ENCODE measurements at regions not wholly inside any gene's neighbourhood (a gene's known extent, or its start where the extent isn't known, plus 50 kb on each side); places are given as distances from the start of the nearest gene placed in this dataset.

DNA sequence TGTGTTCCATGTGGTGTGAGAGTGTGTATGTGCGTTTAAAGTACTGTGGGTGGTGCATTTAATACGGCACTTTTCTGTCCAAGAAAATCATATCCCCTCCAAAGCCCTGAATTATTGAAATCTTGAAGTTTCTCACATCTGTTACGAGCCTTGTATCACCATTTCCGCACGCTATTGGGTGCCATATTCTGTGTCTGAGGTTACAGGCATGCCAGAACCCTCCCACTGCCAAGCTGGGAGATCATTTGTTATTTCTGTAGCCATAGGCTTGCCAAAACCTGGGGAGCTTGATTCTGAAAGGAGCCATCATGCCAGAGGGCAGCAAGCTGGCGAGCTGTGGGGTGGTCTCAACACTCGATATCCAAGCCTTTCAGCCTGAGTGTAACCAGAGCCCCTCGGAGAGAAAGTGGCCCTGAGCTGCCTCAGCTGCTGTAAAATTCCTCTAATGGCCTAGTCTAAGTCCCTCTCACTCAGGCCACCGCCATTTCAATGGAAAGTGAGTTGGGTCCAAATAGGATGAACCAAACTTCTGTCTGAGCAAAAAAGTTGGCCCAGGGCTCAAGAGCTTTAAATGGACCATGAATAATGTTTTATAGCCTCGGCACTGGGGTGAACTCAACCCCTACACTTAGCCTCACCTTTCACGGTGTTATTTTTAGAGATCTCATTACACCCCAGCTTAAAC is 298.4 kb upstream of the DUSP10 start:
- DNase-seq = no peak
- TF ChIP-seq POLR2A (IDR thresholded peaks at IDR 0.05; ENCODE audit: low read length) = no peak
- no peak for TF ChIP-seq GATA1 (IDR thresholded peaks at IDR 0.05; ENCODE audit: low read depth, low read length)

DNA sequence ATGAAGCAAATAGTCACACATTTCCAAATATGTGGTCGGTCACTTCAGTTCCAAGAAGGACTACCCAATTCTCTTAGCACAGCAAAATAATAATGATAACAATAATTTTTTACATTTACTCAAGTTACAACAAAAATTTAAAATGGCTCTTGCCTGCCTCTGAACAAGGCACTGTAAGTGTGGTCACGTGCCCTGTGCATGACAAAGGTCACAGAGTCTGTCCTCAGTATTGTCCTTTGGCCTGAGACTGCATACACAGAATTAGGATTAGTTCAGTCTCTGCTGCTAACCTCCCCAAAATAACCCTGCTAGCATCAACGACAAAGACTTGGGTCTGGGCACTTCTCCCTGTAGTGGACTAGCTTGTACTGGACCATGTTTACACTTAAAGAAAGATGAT is 297.1 kb upstream of the DUSP10 start:
- no peak for DNase-seq
- no peak for TF ChIP-seq POLR2A (IDR thresholded peaks at IDR 0.05; ENCODE audit: low read length)
- no peak for TF ChIP-seq GATA1 (IDR thresholded peaks at IDR 0.05; ENCODE audit: low read depth, low read length)

DNA sequence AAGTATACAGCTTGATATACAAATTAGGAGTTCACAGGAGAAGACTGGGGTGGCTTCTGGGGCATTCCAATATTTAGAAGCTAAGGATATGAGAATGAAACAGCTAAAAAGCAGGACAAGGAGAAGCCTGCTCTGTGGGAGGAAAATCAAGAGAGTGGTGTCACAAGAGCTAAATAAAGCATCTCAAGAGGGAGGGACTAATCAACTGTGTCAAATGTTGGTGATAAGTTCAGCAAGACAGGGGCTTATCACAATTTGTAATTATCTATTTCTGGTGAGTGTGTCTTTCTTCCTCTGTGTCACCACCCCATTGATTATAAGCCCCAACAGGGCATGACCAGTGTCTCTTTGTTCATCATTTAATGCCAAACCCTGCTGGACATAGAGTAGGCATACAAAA is 295.8 kb upstream of the DUSP10 start:
- TF ChIP-seq GATA1 (IDR thresholded peaks at IDR 0.05; ENCODE audit: low read depth, low read length) (no peak), POLR2A (IDR thresholded peaks at IDR 0.05; ENCODE audit: low read length) (no peak)
- peak; percentile 11 to 54 for DNase-seq

DNA sequence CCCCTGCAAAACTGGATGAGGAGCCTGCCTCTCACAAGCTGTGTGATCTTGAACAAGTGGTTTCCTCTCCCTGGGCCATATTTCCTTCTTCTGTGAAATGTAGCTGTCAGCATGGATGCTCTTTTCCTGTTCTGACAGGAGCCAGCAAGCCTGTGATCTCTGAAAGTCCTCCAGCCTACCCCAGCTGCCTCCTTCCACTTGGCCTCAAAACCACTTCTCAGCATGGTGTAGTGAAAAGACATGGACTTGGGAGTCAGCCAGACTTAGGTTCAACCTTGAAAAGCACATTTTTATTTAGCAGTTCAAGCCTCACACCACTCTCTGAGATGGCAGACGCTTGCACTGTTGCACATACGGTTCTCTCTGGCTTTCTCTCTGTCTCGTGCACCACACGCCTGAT is 292.9 kb upstream of the DUSP10 start:
- no peak for DNase-seq
- TF ChIP-seq GATA1 (IDR thresholded peaks at IDR 0.05; ENCODE audit: low read depth, low read length) (no peak), POLR2A (IDR thresholded peaks at IDR 0.05; ENCODE audit: low read length) (no peak)

DNA sequence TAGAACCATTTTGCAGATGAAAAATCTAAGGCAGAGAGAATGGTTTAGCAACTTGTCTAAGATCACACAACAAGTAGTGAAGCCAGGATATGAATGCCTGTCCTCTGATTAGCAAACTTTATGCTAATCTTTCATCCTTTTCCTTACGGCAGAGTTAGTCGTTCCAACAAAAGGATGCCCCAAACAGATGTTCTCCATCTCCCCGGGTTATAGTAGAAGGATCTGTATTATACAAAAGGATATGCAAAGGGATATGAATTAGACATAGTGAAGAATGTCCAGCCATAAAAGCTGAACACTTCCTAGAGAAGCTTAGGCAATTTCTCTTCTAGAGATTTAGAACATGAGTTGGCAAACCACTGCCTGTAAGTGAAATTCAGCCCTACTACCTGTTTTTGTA is 291.6 kb upstream of the DUSP10 start:
- TF ChIP-seq GATA1 (IDR thresholded peaks at IDR 0.05; ENCODE audit: low read depth, low read length) = no peak
- no peak for TF ChIP-seq POLR2A (IDR thresholded peaks at IDR 0.05; ENCODE audit: low read length)
- no peak for DNase-seq

DNA sequence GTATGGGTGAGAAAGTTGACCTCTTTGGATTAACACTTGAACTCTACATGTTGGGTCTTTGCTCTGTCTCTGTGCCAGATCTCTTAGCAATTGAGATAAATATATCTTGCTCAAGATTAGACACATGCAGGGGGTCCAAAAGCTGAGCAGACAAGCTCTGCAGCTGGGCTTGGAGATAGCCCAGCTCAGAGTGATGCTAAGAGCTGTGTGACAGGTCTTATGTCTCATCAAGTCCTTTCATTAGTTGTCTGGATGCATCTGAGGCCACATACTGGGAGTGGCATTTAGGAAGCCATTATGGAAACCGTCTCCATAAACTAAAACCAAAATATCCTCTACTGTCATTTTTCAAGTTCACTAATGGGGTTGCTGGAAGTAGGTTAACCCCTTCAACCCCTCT is 289.4 kb upstream of the DUSP10 start:
- TF ChIP-seq GATA1 (IDR thresholded peaks at IDR 0.05; ENCODE audit: low read depth, low read length) (no peak), POLR2A (IDR thresholded peaks at IDR 0.05; ENCODE audit: low read length) (no peak)

DNA sequence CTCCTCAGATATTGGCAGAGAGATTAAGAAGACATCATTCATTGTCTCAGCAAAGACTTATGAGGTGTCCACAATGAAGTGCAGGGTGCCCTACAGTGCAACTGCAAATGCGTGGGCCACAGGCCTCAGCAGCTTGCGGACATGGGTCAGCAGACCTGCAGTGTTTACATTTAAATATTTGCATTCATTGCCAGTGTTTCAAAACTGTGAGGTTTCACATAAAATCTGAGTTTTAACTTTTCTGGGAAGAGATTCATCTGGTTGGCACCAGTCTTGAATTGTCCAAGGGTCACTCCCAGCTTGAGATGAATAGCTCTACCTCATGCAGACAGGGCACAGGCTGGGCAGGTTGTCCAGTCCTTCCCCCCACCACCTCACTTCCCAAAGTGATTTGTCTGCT is 286.8 kb upstream of the DUSP10 start:
- no peak for DNase-seq
- TF ChIP-seq POLR2A (IDR thresholded peaks at IDR 0.05; ENCODE audit: low read length) (no peak), GATA1 (IDR thresholded peaks at IDR 0.05; ENCODE audit: low read depth, low read length) (no peak)

More for the DNA sequence above, 289.4 kb upstream of the DUSP10 start:
- peak in 1 of 2 experiments; percentile 64 for DNase-seq

DNA sequence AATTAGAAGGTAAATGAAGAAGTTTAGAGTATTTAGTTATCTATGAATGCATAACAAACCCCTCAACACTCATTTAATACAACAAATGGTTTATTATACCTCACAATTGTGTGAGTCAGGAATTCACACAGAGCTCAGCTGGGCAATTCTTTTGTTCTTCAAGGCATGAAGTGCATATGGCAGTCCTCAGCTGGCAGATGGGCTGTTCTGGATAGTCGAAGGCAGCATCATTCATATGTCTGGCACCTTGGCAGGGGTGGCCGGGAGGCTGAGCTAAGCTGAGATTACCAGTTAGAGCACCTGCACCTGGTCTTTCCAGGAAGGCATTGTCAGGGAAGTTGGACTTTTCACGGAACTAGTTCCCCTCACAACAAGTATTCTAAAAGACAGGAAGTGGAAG is 286.2 kb upstream of the DUSP10 start:
- DNase-seq = no peak
- TF ChIP-seq GATA1 (IDR thresholded peaks at IDR 0.05; ENCODE audit: low read depth, low read length) = no peak
- TF ChIP-seq POLR2A (IDR thresholded peaks at IDR 0.05; ENCODE audit: low read length) = no peak

DNA sequence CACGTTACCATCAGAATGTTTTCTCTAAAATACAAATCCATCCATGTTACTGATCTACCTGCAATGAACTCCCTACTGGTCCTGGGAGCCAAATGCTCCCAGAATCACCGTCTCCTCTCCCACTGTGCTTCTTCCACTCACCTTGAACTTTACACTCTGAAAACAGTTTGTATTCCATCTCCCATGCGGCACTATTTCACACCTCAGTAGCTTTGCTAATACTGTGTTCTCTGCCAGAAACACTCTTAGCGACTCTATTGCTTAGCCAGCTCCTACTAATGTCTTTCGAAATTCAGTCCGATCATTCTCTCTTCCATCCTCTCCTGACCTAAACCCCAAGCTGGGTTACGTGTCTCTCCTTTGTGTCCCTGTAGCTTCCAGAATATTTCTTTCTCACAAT is 284.4 kb upstream of the DUSP10 start:
- TF ChIP-seq GATA1 (IDR thresholded peaks at IDR 0.05; ENCODE audit: low read depth, low read length) (no peak), POLR2A (IDR thresholded peaks at IDR 0.05; ENCODE audit: low read length) (no peak)
- no peak for DNase-seq

DNA sequence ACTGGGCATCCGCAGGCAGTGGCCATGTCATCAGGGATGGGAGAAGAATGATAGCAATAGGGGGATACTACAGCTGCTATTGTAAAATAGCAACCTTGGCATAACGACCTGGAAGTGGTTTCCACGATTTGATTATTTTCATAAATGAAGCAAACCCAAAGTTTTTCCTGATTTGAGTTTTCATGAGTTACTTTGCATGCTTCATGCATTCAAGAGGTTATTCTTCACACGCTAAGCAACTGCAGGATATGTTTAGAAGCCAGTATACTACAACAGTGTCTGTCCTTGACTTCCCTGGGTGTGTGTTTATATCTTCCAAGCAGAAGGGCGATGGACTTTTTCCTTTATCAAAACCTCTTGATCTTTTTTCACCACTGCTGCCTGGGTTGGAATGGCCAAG is 281.1 kb upstream of the DUSP10 start:
- no peak for TF ChIP-seq GATA1 (IDR thresholded peaks at IDR 0.05; ENCODE audit: low read depth, low read length)
- TF ChIP-seq POLR2A (IDR thresholded peaks at IDR 0.05; ENCODE audit: low read length) = no peak
- no peak for DNase-seq

DNA sequence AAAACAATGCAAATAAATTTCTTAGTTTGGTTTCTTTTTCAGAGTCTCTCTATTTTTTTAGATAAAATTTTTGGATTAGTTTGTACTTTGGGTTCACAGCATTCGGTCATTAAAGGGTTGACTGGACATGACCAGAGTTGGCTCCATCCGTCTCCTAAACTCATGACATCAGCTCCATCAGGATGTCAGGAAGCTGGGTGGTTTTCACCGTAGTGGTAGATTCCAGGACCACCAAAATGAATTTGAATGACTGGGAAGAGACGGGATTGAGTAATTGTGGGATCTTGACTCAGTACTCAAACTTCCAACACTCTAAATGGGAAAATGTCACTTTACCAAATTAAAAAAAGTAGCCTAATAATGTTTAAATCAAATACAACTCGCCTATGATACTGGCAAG is 279.2 kb upstream of the DUSP10 start:
- TF ChIP-seq GATA1 (IDR thresholded peaks at IDR 0.05; ENCODE audit: low read depth, low read length) = no peak
- TF ChIP-seq POLR2A (IDR thresholded peaks at IDR 0.05; ENCODE audit: low read length) = no peak
- no peak for DNase-seq

DNA sequence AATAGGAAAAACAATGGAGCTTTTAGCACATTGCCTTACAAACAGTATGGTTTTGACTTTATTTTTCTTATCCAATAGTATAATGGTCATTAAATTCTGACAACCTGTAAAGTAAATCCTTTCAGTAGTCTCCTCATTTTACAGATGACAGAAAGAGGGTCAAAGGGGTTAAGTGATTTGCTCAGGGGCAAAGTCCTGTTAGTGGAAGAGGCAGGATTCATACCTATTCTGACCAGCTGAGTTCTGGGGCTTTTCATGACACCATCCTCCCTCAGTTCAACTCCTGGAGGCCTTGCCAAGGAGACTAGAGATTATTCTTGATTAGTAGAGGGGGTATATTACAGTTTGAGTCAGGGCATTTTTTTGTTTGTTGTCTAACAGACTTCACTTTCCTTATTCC is 278.7 kb upstream of the DUSP10 start:
- DNase-seq = no peak
- TF ChIP-seq GATA1 (IDR thresholded peaks at IDR 0.05; ENCODE audit: low read depth, low read length) (no peak), POLR2A (IDR thresholded peaks at IDR 0.05; ENCODE audit: low read length) (no peak)

DNA sequence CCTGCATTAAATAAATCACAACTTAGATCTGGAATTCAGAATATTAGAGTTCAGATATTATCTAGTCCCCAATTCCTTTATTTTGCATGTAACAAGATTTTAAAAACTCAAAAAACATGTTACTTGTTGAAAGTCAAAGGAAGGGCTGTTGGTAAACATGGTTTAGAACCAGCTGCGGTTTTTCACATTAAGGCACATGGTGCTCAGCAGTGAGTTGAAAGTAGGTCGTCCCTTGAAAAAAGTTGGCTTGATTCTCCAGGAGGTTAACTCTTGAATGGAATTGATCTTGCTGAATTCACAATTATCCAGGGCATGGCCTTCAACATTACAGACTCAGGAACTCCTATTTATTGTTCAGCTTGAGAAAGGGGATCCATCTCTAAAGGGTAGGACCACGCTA is 277.1 kb upstream of the DUSP10 start:
- DNase-seq = no peak
- TF ChIP-seq POLR2A (IDR thresholded peaks at IDR 0.05; ENCODE audit: low read length) (no peak), GATA1 (IDR thresholded peaks at IDR 0.05; ENCODE audit: low read depth, low read length) (no peak)

DNA sequence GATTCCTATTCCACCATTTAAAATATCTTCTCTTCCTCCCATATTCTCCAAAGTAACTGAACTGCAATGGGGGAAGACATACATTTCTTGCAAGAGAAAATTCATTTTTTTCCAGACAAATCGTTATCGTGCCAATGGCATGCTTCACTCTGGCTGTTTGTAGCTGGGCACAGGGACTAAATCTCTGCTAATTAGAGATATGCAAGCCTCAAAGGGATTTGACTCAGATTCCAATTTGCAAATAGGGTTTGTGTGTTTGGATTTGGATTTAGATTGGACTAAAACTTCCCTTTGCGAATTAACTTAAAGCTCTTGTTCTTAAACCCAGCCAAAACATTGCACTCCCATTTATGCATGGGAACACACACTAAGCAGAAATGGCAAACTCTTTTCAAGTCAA is 276.2 kb upstream of the DUSP10 start:
- DNase-seq = no peak
- TF ChIP-seq POLR2A (IDR thresholded peaks at IDR 0.05; ENCODE audit: low read length) = no peak
- TF ChIP-seq GATA1 (IDR thresholded peaks at IDR 0.05; ENCODE audit: low read depth, low read length) = no peak

DNA sequence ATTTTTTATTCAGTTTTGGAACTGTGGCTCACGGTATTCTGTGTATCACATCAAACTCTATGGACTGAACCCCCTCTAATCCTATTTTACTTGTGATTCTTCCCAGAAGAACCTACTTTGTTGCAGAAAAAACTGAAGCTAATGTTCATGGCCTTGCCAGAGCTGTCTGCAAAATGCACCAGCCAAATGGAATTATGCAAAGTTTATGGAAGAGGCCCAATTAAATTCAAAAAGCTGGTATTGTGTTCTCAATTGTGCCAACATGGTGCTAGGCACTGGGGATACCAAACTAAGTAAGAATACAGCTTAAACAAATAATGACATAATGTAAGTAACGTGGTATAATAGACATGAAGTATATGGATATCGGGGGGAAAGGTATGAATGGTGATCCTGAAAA is 273.8 kb upstream of the DUSP10 start:
- no peak for TF ChIP-seq POLR2A (IDR thresholded peaks at IDR 0.05; ENCODE audit: low read length)
- no peak for TF ChIP-seq GATA1 (IDR thresholded peaks at IDR 0.05; ENCODE audit: low read depth, low read length)
- DNase-seq = no peak

DNA sequence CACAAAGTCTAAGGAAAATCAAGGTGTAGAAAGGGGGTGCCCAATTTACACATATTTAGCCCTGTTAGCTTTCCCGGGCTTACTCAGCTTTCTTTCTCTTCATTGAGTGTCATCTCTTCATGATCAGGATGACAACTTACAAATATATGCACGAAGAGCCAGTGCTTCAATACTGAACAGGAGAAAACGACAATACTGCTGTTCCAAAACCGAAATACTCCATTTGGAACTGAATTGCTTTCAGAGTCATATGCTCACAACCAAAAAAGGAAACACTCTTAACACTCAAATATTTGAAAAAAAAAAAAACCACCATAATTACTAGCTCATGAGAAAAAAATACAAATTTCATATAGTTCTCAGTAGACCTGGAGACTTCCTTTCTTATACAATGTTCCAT is 272.1 kb upstream of the DUSP10 start:
- no peak for DNase-seq
- TF ChIP-seq POLR2A (IDR thresholded peaks at IDR 0.05; ENCODE audit: low read length) (no peak), GATA1 (IDR thresholded peaks at IDR 0.05; ENCODE audit: low read depth, low read length) (no peak)
